ENCODE measurements at regions not wholly inside any gene's neighbourhood (a gene's known extent, or its start where the extent isn't known, plus 50 kb on each side); places are given as distances from the start of the nearest gene placed in this dataset.

DNA sequence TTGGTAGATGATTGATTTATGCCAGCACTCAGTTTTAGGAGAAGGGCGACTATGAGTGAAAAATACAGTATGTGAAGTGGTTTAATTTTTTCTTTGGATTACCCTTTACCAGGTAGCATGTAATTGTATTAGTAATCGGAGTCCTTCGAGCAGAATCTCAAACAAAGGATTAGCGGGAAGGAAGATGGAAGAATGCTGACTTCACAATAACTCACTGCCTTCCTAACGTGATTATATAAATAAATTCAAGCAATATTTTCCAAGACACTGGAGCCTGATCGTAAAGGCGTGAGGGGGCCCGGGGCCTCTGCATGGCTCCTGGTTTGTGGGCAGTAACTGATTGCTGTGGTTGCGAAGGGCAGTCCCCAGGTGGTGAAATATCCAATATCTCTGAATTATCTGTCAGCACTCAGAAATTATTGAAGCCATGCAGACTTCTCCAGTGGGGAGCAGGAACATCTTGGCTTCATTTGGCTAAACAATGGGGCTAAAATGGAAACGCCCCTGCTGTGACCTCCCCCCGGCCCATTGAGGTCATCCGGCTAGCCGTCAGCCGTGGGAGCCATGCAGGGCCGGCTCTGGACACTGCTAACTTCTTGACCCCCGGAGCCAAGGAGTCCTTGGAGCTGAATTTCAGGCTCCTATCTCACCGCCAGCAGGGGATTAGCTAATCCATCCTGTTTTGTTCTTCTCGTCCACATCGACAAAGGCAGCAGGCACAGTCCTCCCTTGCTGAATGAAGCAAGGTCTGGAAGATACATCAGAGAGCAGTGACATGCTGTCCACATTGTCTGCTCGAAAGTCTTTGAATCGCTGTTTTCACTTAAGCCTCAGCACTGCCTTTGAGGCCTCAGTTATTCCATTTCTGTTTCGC is 295.9 kb upstream of the N4BP1 start:
- TF ChIP-seq POLR2A (IDR thresholded peaks at IDR 0.05), result no peak
- TF ChIP-seq, protein P1, sequence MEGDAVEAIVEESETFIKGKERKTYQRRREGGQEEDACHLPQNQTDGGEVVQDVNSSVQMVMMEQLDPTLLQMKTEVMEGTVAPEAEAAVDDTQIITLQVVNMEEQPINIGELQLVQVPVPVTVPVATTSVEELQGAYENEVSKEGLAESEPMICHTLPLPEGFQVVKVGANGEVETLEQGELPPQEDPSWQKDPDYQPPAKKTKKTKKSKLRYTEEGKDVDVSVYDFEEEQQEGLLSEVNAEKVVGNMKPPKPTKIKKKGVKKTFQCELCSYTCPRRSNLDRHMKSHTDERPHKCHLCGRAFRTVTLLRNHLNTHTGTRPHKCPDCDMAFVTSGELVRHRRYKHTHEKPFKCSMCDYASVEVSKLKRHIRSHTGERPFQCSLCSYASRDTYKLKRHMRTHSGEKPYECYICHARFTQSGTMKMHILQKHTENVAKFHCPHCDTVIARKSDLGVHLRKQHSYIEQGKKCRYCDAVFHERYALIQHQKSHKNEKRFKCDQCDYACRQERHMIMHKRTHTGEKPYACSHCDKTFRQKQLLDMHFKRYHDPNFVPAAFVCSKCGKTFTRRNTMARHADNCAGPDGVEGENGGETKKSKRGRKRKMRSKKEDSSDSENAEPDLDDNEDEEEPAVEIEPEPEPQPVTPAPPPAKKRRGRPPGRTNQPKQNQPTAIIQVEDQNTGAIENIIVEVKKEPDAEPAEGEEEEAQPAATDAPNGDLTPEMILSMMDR (IDR thresholded peaks at IDR 0.05 in 4 of 5, conservative IDR thresholded peaks at IDR 0.05 in 1 of 5), result no peak

All from gastrocnemius medialis (tissue), 4 donors.